Tibial nerve (tissue), 4 donors: ENCODE measurements at regions not wholly inside any gene's neighbourhood (a gene's known extent, or its start where the extent isn't known, plus 50 kb on each side); places are given as distances from the start of the nearest gene placed in this dataset.

Source experiments
- DNase-seq, 2 donors: peaks; one replicate each; pipeline ENCODE4 v3.0.0-alpha.2; 2019; ENCODE audit warnings: low spot score in 2 of 2
- H3K27ac ChIP-seq, 4 donors: fragments of 200-600 bp; sonication (generic) in 3 of 4; one replicate each; pipeline ENCODE4 v1.5.1; 2017 to 2019; ENCODE audit warnings: mild to moderate bottlenecking in 1 of 4
- H3K27me3 ChIP-seq, 2 donors: fragments of 200-600 bp; sonication (generic) in 1 of 2; one replicate each; pipeline versions ENCODE4 v1.5.1 to v1.6.0; 2017 to 2019
- H3K36me3 ChIP-seq, 3 donors: fragments of 200-600 bp; sonication (generic); one replicate each; pipeline ENCODE4 v1.5.1; 2018 to 2019
- H3K4me1 ChIP-seq, 4 donors: fragments of 200-600 bp; sonication (generic) in 3 of 4; one replicate each; pipeline ENCODE4 v1.5.1; 2017 to 2019
- H3K4me3 ChIP-seq, 4 donors: fragments of 200-600 bp; sonication (generic) in 3 of 4; one replicate each; pipeline ENCODE4 v1.5.1; 2017 to 2019; ENCODE audit warnings: mild to moderate bottlenecking in 1 of 4, moderate library complexity in 1 of 4
- H3K9me3 ChIP-seq, 4 donors: fragments of 200-600 bp; sonication (generic) in 3 of 4; one replicate each; pipeline ENCODE4 v1.5.1; 2017 to 2019
- CTCF ChIP-seq, 5 experiments: fragments of 200-600 bp in 3 of 5; fragments of 450-650 bp in 2 of 5; sonication (generic) in 3 of 5; IDR thresholded peaks; one replicate each; pipeline ENCODE4 v1.5.1; 2016 to 2019; ENCODE audit warnings: antibody characterized with exemption in 5 of 5, mild to moderate bottlenecking in 3 of 5, moderate library complexity in 2 of 5
- EP300 ChIP-seq, 2 donors: sonication (generic); formaldehyde crosslinking; IDR thresholded peaks; one replicate each; pipeline ENCODE4 v1.6.1; 2017; ENCODE audit warnings: antibody characterized with exemption in 2 of 2, mild to moderate bottlenecking in 1 of 2
- POLR2A ChIP-seq, 2 donors: fragments of 450-650 bp; IDR thresholded peaks; one replicate each; pipeline ENCODE4 v1.6.1; 2017; ENCODE audit warnings: antibody characterized with exemption in 2 of 2, mild to moderate bottlenecking in 2 of 2, moderate library complexity in 2 of 2
- WGBS, 2 donors: methylation state at CpG; one replicate each; pipeline ENCODE4 v1.1.5; 2018; 5-methylcytosine and 5-hydroxymethylcytosine counted together

GRCh38 chr7:52794621-52795020, 240.8 kb upstream of the POM121L12 start:
- 95 to 96% methylated on average over 1 of the region's 1 CpG for WGBS, 2 donors
- H3K4me3 ChIP-seq: no peak overlapping the region
- TF ChIP-seq CTCF (IDR thresholded peaks at IDR 0.05) (no peak), POLR2A (IDR thresholded peaks at IDR 0.05) (no peak), EP300 (IDR thresholded peaks at IDR 0.05) (no peak)
- DNase-seq: no peak
- H3K4me1 ChIP-seq: no peaks in the 10 kb centered on the region
- no peaks in the 10 kb centered on the region for H3K27me3 ChIP-seq
- H3K9me3 ChIP-seq: peaks cover 0 to 5% (median 0%) of the 10 kb centered on the region in 4 donors
- H3K36me3 ChIP-seq: no peaks in the 10 kb centered on the region
- H3K27ac ChIP-seq: no peak overlapping the region

- 42 to 51% methylated on average over 4 of the region's 4 CpGs for WGBS, 2 donors
- Histone ChIP-seq H3K27me3 (no peaks in the 10 kb centered on the region), H3K36me3 (no peaks in the 10 kb centered on the region), H3K4me3 (no peak overlapping the region), H3K27ac (no peak overlapping the region), H3K9me3 (peaks cover 0 to 5% (median 0%) of the 10 kb centered on the region in 4 donors), H3K4me1 (no peaks in the 10 kb centered on the region)
- no peak for DNase-seq
- TF ChIP-seq POLR2A (IDR thresholded peaks at IDR 0.05) (no peak), EP300 (IDR thresholded peaks at IDR 0.05) (no peak), CTCF (IDR thresholded peaks at IDR 0.05) (no peak)
These were observed 244.2 kb upstream of the POM121L12 start for GRCh38 chr7:52791176-52791700.

GRCh38 chr7:52786174-52786573, 249.3 kb upstream of the POM121L12 start:
- WGBS, 2 donors: 68 to 70% methylated on average over 3 of the region's 3 CpGs

GRCh38 chr7:52782348-52782747, 253.1 kb upstream of the POM121L12 start:
- TF ChIP-seq EP300 (IDR thresholded peaks at IDR 0.05) (no peak), CTCF (IDR thresholded peaks at IDR 0.05) (no peak), POLR2A (IDR thresholded peaks at IDR 0.05) (no peak)
- no peak overlapping the region for H3K4me3 ChIP-seq
- H3K9me3 ChIP-seq: peaks cover 0 to 10% (median 0%) of the 10 kb centered on the region in 4 donors
- DNase-seq: no peak
- WGBS, 2 donors: 78 to 83% methylated on average over 5 of the region's 5 CpGs
- H3K27me3 ChIP-seq: no peaks in the 10 kb centered on the region
- no peaks in the 10 kb centered on the region for H3K36me3 ChIP-seq
- H3K4me1 ChIP-seq: no peaks in the 10 kb centered on the region
- H3K27ac ChIP-seq: no peak overlapping the region

More at GRCh38 chr7:52786174-52786573, 249.3 kb upstream of the POM121L12 start:
- no peak overlapping the region for H3K4me3 ChIP-seq
- TF ChIP-seq CTCF (IDR thresholded peaks at IDR 0.05) (no peak), EP300 (IDR thresholded peaks at IDR 0.05) (no peak), POLR2A (IDR thresholded peaks at IDR 0.05) (no peak)
- H3K36me3 ChIP-seq: no peaks in the 10 kb centered on the region
- H3K27me3 ChIP-seq: no peaks in the 10 kb centered on the region
- H3K27ac ChIP-seq: no peak overlapping the region
- H3K9me3 ChIP-seq: no peaks in the 10 kb centered on the region
- no peak for DNase-seq
- H3K4me1 ChIP-seq: no peaks in the 10 kb centered on the region

GRCh38 chr7:52781250-52781649, 254.2 kb upstream of the POM121L12 start:
- WGBS, 2 donors: 67 to 76% methylated on average over 4 of the region's 4 CpGs
- H3K27ac ChIP-seq: no peak overlapping the region
- no peak for TF ChIP-seq POLR2A (IDR thresholded peaks at IDR 0.05)
- no peak for TF ChIP-seq EP300 (IDR thresholded peaks at IDR 0.05)
- no peak for TF ChIP-seq CTCF (IDR thresholded peaks at IDR 0.05)

More at GRCh38 chr7:52781250-52781649, 254.2 kb upstream of the POM121L12 start:
- Histone ChIP-seq H3K4me1 (no peaks in the 10 kb centered on the region), H3K36me3 (no peaks in the 10 kb centered on the region), H3K4me3 (no peak overlapping the region), H3K27me3 (no peaks in the 10 kb centered on the region), H3K9me3 (peaks cover 0 to 10% (median 0%) of the 10 kb centered on the region in 4 donors)
- no peak for DNase-seq
